Ureter (tissue), 1 donor: ENCODE measurements at regions not wholly inside any gene's neighbourhood (a gene's known extent, or its start where the extent isn't known, plus 50 kb on each side); places are given as distances from the start of the nearest gene placed in this dataset.
"Not testable (repeated sequence)": the region's sequence is repeated elsewhere in the genome, so short reads cannot be mapped to it uniquely, and the experiment has no call there.

ENCODE experiments used
- DNase-seq: peaks from one replicate; pipeline ENCODE4 v3.0.0-alpha.2; 2020; ENCODE audit warnings: low spot score
- donor health status: DM: yes; HTN: yes; CAD: no.

DNA sequence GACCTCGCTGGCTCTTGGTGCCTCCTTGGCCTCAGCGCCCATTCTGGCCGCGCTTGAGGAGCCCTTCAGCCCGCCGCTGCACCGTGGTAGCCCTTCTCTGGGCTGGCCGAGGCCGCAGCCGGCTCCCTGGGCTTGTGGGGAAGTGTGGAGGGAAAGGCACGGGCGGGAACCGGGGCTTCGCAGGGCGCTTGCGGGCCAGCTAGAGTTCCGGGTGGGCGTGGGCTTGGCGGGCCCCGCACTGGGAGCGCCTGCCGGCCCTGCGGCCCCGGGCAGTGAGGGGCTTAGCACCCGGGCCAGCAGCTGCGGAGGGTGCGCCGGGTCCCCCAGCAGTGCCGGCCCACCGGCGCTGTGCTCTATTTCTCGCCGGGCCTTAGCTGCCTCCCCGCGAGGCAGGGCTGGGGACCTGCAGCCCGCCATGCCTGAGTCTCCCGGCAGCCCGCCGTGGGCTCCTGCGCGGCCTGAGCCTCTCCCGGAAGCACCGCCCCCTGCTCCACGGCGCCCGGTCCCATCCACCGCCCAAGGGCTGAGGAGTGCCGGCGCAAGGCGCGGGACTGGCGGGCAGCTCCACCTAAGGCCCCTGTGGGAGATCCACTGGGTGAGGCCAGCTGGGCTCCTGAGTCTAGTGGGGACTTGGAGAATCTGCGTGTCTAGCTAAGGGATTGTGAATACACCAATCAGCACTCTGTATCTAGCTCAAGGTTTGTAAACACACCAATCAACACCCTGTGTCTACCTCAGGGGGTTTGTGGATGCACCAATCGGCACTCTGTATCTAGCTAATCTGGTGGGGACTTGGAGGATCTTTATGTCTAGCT, 141.1 kb downstream of the SLCO4C1 start:
- DNase-seq, result not testable (repeated sequence)

DNA sequence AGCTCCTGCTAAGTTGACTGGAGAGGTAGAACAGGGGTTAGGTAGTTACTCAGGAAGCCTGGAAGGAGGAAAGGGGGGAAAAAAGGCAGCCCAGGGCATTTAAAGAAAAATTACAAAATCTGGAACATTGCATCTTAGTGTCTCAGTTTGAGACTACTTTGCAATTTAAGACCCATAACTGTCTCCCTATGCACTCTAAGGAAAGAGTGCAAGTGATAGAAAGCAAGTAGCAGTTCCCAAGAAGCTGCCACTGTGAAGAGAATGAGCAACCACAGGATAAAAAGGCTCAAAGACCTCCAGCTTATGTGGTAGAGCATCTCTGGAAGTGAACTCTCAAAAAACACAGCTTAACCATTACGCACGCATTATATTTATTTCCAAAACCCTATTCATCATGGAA, 141.8 kb downstream of the SLCO4C1 start:
- no peak for DNase-seq

DNA sequence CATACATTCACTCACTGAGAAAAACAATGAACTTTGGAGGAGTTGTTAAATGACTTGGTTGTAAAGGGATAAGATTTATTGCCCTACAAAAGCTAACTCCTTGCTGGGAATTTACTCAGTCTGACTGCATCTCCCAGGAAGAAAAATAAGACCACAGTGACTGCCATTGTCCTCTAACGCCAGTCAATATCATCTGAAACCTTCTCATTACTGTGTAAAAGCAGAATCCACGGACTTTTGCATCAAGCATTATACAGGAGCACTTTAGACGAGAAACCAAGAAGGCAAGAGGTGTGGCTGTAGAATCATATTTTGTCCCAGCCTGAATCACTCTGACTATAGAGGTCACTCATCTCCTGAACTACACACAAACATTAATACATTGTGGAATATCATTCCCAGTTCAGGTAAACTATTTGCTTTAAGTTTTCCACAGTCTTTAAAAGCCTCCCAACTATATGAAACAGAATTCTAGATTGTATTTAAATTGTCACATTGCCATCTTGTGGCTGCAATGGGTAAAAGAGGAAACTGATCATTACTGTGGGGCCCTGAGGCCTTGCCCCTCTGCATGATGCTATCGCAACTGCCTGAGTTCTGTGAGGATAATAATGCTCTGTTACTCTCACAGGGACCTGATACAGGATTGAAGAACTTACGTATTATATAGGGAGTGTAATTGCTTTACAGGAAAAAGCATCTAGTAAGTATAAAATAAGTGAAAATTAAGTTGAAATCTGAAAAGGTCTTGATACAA, 142.9 kb downstream of the SLCO4C1 start:
- DNase-seq, result no peak

DNA sequence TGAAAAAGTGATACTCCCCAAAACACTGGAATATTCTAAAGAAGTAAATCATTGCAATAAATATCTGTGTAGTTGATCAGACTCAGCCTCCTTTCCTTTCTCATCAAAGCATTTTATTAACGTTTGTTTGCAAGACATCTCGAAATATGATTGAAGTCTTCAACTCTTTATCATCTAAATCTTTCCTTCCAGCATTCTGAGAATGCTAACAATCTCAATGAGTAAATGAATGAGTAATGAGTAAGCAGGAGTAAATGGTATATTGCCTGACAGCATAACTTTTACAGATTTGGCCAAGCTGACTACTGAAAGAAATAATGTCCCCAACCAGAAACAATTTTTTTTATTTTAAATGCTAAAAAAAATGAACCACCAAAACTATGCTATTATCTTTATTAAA, 157.1 kb downstream of the SLCO4C1 start:
- DNase-seq, result no peak

DNA sequence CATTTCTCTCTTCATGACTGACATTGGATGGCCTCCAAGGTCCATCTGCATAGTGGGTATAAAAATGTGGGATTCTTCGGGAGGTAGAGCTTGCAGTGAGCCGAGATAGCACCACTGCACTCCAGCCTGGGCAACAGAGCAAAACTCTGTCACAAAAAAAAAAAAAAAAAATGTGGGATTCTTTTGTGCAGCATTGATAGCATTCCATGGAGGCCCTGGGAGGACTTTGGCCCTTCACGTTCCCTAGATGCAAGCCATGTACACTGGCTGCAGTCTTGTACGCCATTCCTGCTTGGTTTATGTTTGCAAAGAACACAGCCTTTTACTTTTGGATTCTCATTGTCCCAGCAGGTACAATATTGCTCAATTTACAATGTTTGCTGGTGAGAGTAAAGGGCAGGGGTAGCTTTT, 157.8 kb downstream of the SLCO4C1 start:
- DNase-seq, result no peak

DNA sequence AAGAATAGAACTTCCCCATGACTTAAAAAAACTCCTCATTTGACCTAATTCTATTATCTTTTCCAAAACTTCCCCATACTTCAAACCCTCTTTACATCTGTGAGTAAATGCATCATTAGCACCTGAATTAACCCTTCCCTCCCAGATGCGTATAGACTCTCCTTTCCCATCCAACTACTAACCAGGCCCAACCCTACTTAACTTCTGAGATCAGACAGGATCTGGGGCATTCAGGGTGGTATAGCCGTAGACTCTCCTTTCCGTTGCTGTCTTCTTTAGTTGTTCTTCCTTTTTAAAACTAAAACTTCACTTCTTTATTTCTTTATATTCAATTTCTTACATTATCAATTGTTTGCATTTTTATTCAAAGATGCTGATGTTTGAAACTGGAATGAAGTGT, 165.2 kb downstream of the SLCO4C1 start:
- DNase-seq, result no peak

DNA sequence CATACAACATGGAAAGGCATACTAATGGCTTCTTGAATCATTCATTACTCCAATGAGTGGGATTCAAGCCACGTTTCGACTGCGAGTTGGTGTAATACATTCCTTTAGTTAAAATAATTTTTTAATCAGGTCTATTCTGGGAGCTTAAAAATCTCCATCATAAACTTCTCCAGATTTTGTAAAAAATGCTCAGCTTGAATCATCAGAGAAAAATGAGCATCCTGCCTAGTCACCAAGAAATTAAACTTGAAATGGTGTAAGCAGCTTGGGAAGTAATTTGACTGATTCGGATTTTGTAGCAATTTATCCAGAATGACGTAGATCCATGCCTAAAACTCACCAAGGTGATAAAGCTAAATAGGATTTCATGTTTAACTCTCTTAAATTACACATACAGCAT, 165.7 kb downstream of the SLCO4C1 start:
- DNase-seq, result no peak

DNA sequence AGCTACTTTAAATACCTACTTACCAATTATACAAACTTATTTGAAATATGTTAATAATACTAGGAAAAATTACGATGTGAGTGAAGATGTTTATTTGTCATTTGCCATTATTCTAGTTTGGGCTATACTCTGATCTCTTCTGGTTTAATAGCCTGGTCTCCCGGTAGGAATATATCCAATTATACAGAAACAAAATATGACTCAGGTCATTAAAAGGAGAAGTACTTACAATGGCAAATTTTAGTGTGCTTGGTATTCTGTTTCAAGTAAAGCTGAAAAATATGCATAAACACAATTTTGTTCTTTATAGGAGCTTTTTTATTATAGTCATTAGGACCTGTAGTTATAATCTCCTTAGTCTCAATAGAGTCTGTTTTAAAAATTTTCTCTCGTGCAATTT, 176.8 kb downstream of the SLCO4C1 start:
- DNase-seq, result no peak

DNA sequence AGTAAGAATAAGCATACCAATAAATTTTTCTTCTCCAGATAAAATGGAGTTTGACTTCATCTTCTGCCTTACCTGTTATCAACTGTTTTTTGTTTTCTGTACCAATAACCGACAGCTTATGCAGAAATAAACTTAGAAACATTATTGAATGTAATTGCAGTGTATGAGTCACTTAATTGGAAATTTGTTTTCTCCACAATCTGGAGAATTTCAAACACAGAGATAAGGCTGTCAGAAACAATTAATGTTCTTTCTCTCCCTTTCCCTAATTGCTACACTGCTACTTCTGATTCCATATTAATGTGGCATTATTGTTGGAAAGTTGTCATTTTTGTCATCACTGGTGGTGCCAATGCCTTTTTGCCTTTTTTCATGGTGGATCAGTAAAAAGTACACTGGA, 180.3 kb downstream of the SLCO4C1 start:
- no peak for DNase-seq

DNA sequence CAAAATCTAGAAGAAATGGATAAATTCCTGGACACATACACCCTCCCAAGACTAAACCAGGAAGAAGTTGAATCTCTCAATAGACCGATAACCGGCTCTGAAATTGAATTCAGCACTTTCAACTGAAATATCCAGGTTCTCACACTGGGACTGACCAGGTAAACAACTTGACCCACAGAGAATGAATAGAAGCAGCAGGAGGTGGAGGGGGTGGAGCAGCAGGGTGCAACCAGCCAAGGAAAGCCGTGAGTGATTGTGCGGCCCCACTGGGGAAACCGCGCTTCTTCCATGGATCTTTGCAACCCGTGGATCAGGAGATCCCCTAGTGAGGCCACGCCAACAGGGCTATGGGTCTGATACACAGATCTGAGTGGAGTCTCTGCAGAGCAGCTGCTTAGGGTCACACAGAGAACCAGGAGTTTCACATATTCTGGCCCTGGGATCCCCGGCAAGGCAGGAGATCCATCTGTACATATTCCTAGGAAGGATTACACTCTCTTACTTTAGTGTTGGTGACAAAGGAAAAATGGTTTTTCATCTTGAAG, 181.5 kb downstream of the SLCO4C1 start:
- no peak for DNase-seq

DNA sequence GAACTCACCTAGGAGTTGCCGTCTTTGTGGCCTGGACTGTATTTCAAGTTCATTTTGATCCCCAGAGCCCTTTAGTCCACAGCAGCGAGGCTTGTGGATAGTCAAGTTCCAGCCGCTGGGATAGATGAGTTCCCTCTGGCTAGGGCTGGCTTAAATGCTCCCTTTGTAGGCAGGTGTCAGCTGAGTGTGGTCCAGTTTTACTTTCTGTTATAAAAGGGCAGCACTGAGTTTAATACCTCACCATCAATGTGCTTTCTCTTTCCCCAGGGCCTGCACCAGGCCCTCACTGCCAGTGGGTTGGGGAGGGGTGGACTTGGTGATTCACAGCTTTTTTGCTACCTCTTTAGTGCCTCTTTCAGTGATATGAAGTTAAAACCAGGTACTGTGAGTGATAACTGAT, 188.2 kb downstream of the SLCO4C1 start:
- DNase-seq, result no peak

DNA sequence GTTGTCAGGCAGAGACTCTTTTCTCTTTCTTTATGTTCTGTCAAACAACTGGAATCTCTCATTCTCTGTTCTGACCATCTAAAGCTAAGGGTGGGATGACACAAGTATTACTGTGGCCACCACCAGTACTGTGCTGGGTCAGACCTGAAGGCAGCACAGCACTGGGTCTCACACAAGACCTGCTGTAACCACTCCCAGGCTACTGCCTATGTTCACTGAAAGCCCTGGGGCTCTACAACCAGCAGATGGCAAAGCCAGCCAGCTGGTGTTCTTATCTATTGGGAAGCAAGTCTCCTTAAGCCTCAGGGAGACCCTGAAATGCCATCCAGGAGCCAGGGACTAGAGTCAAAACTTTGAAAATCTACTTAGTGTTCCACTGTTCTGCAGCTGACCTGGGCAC, 189.5 kb downstream of the SLCO4C1 start:
- DNase-seq, result no peak

DNA sequence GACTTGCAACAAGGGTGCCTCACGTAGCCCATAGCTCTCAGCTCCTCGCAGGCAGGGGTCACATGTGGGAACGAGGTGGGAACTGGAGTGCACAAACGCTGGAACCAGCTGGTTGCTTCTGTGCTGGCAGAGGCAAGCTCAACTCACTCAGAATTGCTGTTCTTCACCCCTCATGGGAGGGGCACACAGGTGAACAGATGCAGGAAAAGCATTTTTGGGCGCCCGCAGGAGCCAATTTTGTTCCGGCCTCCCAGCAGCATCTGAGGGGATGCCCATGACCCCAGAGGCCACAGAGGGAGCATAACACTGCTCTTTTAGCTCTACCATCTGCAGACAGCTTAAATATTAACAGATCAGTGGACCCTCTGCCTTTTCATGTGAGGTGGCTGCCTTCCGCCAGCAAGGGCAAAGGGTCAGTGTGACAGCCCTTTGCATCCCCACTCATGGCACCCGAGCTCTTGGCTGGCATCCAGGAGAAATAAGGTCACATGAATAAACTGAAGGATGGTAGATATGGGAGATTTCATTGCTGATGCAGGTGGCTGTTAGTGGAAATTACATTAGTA, 196.2 kb downstream of the SLCO4C1 start:
- no peak for DNase-seq

DNA sequence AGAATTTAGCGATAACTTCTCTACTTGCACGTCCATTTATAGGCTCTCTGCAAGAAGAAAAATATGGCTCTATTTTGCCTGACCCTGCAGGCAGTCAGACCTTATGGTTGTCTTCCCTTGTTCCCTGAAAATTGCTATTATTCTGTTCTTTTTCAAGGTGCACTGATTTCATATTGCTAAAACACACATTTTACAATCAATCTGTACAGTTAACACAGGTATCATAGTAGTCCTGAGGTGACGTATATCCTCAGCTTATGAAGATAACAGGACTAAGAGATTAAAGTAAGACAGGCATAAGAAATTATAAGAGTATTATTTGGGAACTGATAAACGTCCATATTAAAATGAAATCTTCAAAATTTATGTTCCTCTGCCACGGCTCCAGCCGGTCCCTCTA, 197.0 kb downstream of the SLCO4C1 start:
- not testable (repeated sequence) for DNase-seq

DNA sequence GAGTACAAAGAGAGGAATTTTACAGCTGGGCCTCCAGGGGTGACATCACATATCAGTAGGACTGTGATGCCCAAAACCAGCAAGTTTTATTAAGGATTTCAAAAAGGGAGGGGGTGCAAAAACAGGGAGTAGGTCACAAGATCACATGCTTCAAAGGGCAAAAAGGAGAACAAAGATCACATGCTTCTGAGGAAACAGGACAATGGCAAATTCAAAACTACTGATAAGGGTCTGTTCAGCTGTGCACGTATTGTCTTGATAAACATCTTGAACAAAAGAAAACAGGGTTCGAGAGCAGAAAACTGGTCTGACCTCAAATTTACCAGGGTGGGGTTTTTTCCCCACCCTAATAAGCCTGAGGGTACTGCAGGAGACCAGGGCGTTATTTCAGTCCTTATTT, 197.5 kb downstream of the SLCO4C1 start:
- not testable (repeated sequence) for DNase-seq

DNA sequence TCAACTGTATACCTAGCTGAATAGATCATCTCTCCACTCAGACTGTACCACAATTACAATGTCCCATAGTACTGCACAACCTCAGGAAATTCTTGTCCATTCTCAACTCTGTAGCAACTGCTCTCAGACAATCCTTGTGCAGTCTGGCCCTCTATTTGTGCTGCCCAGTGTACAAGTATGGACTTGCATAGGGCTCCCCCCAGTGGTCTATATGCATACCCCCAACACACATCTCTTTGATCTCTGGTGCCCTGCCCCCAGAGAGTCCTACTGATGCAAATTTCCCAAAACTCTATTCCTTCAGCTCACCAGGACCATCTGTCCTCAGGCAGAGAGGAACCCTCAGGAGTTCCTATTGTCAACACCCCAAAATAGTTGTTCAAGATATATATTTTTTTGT, 205.3 kb downstream of the SLCO4C1 start:
- DNase-seq, result no peak

DNA sequence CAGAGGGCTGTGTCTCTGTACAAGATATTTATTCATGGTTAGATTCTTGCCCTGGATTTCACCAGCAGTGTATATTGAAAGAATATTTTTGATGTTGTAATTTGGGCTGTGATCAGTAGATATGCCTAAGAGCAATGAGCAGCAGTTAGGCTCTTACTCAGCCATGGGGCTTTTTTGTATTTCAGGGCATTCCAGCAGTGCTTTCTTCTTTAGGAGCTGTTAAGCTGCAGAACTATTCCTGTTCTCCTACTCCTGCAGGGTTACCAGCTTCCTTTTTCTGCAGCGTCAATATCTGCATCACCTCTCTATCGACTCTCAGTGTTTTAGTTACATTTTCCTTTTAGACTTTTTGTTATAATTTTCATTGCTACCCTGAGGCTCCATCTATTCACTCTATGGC, 206.2 kb downstream of the SLCO4C1 start:
- DNase-seq, result no peak

DNA sequence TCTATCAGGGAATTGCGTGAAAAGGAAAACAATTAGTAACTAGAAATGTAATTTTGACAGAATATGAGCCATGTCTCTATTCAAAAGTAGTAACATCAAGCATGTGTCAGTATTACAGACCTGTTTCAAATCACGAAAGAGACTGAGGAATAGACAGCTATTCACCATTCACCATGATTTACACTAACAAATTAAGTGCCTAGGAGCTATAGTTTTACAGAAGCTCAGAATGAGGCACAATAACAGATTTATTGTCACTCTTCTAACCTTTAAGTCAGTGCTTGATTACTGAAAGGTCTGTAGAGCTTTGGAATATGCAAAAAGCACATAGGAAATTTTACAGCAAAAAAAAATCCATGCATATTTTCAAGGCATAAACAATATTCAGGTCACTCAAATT, 208.2 kb downstream of the SLCO4C1 start:
- no peak for DNase-seq

DNA sequence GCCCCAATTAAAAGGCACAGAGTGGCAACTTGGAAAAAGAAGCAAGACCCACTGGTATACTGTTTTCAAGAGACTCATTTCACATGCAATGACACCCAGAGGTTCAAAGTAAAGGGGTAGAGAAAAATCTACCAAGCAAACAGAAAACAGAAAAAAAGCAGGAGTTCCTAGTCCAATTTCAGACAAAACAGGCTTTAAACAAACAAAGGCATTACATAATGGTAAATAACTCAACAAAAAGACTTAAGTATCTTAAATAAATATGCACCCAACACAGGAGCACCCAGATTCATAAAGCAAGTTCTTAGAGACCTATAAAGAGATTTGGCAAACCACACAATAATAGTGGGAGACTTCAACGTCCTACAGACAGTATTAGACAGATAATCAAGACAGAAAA, 215.8 kb downstream of the SLCO4C1 start:
- no peak for DNase-seq

DNA sequence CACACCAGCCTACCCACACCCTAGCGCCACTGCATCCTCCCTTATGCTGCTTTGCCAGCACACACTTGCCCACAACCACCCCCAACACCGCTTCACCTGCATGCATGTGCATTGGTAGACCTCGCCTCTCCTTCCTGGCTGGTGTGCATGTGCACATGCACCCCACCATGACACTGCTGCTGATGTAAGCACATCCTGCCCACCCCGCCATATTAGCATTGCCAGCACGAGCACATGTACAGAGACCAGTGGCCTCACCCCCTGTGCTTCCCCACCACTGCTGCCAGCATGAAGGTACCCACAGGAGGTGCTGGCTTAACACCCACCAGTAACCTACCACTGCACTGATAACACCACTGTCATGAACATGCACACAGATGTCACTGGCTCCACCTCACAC, 218.2 kb downstream of the SLCO4C1 start:
- no peak for DNase-seq

DNA sequence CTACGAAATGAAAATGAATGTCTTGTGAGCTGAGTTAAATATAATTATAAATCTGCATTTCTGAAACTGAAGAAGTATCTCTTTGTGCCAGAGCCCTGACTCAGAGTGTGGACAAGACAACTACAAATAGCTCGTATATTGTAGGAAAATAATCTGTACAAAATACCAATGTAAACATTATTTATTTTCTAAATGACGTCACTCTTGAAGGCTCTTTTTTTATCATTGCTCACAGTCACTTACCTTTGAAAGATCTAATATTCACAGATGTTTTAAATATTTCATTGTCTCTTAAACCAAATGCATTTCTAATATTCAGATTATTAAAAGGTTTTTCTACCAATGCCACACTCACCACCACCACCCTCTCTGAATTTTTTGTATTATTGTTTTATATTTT, 226.1 kb downstream of the SLCO4C1 start:
- no peak for DNase-seq

DNA sequence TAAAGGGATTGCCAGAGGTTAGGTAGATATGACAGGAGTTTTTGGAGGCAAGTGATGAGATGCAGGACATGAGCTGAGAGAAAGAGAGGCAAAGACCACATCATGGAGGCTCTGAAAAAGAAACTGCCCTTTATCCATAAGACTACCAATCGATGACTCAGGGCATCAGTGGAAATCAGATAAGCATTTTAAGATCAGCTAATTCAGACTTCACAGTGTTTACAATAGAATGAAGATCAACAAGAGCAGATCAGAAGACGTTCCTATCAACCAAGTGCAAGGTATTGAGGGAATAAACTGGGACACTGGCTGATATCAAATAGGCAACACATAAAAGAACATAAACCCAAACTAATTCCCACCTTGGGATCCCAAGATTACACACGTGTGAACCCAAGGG, 227.2 kb downstream of the SLCO4C1 start:
- no peak for DNase-seq

DNA sequence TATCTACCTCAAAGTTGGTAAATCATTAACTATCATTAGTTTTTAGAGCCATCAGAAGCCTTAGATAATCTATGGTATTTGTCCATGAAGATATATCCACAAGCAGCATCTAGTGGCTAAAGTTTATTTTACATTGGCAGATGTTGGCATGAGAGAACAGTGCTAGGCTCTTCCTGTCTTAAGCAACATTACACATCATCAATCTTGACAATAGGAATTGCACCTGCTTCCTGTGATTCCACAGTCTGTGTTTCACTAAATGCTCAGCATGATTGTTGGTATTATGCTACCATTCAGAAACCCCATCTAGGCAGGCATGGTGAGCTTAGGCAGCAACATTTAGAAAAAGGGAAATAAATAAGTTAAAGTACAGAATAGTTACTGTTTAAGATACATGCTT, 246.6 kb downstream of the SLCO4C1 start:
- no peak for DNase-seq
